RWPE2 (cell line): ENCODE measurements at regions not wholly inside any gene's neighbourhood (a gene's known extent, or its start where the extent isn't known, plus 50 kb on each side); places are given as distances from the start of the nearest gene placed in this dataset.

Experiments used
- ATAC-seq: fragments of 200-7000 bp; cut with Tn5 transposase; 3 replicates; pipeline ENCODE4 v1.9.1; 2021; ENCODE audit warnings: low read depth
- DNase-seq: peaks from one replicate; pipeline ENCODE4 v3.0.0-alpha.2; 2020; ENCODE audit warnings: low spot score
- H3K27ac ChIP-seq: fragments of 450-650 bp; 2 replicates; pipeline ENCODE4 v1.5.1; 2017; ENCODE audit warnings: mild to moderate bottlenecking; ENCODE audit not compliant: poor library complexity, severe bottlenecking
- H3K27me3 ChIP-seq: fragments of 250-450 bp; sonication (Bioruptor Pico); 2 replicates; pipeline ENCODE4 v1.5.1; 2021; ENCODE audit warnings: mild to moderate bottlenecking, moderate library complexity; ENCODE audit not compliant: insufficient read depth, poor library complexity, severe bottlenecking
- H3K36me3 ChIP-seq: fragments of 250-450 bp; sonication (Bioruptor Pico); 2 replicates; pipeline ENCODE4 v1.5.1; 2020; ENCODE audit warnings: low read depth, mild to moderate bottlenecking, moderate library complexity
- H3K4me1 ChIP-seq: fragments of 250-450 bp; sonication (Bioruptor Pico); 2 replicates; pipeline ENCODE4 v1.5.1; 2021; ENCODE audit warnings: mild to moderate bottlenecking, moderate library complexity; ENCODE audit not compliant: insufficient read depth, poor library complexity, severe bottlenecking
- H3K4me3 ChIP-seq: fragments of 250-450 bp; sonication (Bioruptor Pico); 2 replicates; pipeline ENCODE4 v1.5.1; 2021; ENCODE audit warnings: mild to moderate bottlenecking, moderate library complexity; ENCODE audit not compliant: severe bottlenecking
- H3K9me3 ChIP-seq: fragments of 250-450 bp; sonication (Bioruptor Pico); 2 replicates; pipeline ENCODE4 v1.5.1; 2021; ENCODE audit warnings: mild to moderate bottlenecking, moderate library complexity; ENCODE audit not compliant: severe bottlenecking
- TF ChIP-seq, protein P1 (sequence below): fragments of 450-650 bp; IDR thresholded peaks from one replicate; pipeline ENCODE4 v1.5.1; 2017; ENCODE audit warnings: mild to moderate bottlenecking, moderate library complexity; ENCODE audit not compliant: poor library complexity, severe bottlenecking

DNA sequence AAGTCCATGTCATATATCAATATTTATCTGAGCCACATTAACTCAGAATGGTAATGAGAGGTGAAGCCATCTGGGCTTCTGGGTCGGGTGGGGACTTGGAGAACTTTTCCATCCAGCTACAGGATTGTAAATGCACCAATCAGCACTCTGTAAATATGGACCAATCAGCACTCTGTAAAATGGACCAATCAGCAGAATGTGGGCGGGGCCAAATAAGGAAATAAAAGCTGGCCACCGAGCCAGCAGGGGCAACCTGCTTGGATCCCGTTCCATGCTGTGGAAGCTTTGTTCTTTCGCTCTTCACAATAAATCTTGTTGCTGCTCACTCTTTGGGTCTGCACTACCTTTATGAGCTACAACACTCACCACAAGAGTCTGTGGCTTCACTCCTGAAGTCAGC is 253.4 kb downstream of the JRKL start:
- Histone ChIP-seq H3K4me3 (no peak overlapping the region), H3K4me1 (no peaks in the 10 kb centered on the region), H3K27me3 (no peaks in the 10 kb centered on the region), H3K36me3 (no peaks in the 10 kb centered on the region), H3K27ac (no peak overlapping the region), H3K9me3 (no peaks in the 10 kb centered on the region)
- DNase-seq: no peak
- ATAC-seq: no peak
- TF ChIP-seq, protein P1, sequence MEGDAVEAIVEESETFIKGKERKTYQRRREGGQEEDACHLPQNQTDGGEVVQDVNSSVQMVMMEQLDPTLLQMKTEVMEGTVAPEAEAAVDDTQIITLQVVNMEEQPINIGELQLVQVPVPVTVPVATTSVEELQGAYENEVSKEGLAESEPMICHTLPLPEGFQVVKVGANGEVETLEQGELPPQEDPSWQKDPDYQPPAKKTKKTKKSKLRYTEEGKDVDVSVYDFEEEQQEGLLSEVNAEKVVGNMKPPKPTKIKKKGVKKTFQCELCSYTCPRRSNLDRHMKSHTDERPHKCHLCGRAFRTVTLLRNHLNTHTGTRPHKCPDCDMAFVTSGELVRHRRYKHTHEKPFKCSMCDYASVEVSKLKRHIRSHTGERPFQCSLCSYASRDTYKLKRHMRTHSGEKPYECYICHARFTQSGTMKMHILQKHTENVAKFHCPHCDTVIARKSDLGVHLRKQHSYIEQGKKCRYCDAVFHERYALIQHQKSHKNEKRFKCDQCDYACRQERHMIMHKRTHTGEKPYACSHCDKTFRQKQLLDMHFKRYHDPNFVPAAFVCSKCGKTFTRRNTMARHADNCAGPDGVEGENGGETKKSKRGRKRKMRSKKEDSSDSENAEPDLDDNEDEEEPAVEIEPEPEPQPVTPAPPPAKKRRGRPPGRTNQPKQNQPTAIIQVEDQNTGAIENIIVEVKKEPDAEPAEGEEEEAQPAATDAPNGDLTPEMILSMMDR: no peak

DNA sequence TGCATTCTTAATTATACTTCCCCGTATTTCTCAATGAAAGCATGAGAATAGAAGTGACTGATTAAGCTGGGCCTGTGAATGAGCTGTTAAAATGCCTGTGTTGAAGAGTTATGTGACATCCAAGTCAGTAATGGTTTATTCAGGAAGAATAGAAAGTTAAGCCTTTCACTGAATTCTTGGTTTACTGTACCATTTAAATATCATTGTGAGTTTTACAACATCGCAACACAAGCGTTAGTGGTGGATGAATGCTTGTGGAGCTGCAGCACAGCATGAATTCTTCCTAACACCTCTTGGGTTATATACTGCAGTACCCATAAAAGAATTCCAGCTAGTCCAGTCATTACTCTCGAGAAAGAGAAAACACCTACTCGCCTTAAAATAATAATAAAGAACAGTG is 257.8 kb downstream of the JRKL start:
- Histone ChIP-seq H3K27me3 (no peaks in the 10 kb centered on the region), H3K4me1 (no peaks in the 10 kb centered on the region), H3K4me3 (no peak overlapping the region), H3K36me3 (no peaks in the 10 kb centered on the region), H3K27ac (no peak overlapping the region), H3K9me3 (no peaks in the 10 kb centered on the region)
- DNase-seq: no peak
- TF ChIP-seq, protein P1: no peak
- no peak for ATAC-seq

DNA sequence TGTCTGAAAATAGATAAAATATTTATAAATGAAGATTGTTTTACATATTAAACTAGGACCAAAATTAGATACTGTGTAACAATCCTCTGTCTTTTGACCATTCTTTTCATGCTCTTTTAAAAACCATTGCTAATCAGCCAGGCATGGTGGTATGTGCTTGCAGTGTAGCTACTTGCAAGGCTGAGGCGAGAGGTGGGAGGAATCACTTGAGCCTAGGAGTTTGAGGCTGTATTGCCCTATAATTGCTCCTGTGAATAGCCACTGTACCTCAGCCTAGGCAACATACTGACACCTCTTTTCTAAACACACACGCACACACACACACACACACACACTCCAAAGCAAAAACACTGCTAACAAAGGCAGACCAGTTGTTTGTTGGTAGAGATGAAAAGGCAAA is 259.2 kb downstream of the JRKL start:
- no peak for DNase-seq
- no peaks in the 10 kb centered on the region for H3K9me3 ChIP-seq
- no peaks in the 10 kb centered on the region for H3K36me3 ChIP-seq
- TF ChIP-seq, protein P1: no peak
- no peak overlapping the region for H3K27ac ChIP-seq
- ATAC-seq: no peak
- H3K4me3 ChIP-seq: no peak overlapping the region
- no peaks in the 10 kb centered on the region for H3K4me1 ChIP-seq
- H3K27me3 ChIP-seq: no peaks in the 10 kb centered on the region

DNA sequence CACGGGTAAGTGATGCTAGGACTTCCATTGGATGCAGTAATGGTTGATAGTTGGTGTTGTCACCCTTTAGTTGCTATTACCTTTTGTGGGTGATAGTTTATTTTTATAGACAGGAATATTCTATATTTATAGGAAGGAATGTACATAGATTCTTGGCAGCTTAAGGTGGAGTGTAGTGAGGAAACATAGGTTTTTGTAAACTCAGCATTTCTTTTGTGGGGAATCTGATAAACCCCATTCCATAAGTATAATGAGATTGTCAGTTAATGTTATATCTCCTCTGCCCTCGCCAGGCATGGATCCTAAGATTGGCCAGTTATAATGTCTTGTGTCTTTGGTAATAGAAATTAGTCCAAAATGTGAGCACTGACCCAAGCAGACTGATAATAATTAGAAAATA is 262.7 kb downstream of the JRKL start:
- no peak overlapping the region for H3K4me3 ChIP-seq
- H3K27me3 ChIP-seq: no peaks in the 10 kb centered on the region
- no peaks in the 10 kb centered on the region for H3K36me3 ChIP-seq
- DNase-seq (no peak), ATAC-seq (no peak)
- TF ChIP-seq, protein P1: no peak
- no peaks in the 10 kb centered on the region for H3K9me3 ChIP-seq
- H3K4me1 ChIP-seq: no peaks in the 10 kb centered on the region
- no peak overlapping the region for H3K27ac ChIP-seq

DNA sequence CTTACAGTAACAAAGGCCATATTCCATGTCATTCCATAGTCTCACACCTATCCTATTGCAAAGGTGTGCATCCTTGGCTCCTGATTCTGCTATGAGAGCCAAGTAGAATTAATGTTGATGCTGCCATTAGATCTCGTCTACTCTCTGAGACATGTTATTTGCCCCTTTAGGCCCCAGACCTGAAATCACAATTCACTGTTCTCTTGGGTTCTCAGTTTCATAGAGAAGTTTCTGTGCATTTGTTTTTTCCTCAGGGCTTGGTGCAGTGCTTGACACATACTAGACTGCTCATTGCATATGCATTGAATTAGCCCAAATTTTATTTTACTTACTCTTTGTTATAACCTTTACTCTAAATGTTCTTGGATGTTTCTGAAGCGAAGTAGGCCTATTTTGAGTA is 265.7 kb downstream of the JRKL start:
- DNase-seq: no peak
- TF ChIP-seq, protein P1: no peak
- no peaks in the 10 kb centered on the region for H3K4me1 ChIP-seq
- no peak overlapping the region for H3K4me3 ChIP-seq
- H3K9me3 ChIP-seq: no peaks in the 10 kb centered on the region
- no peaks in the 10 kb centered on the region for H3K36me3 ChIP-seq
- no peak for ATAC-seq
- no peaks in the 10 kb centered on the region for H3K27me3 ChIP-seq
- H3K27ac ChIP-seq: no peak overlapping the region
